Adrenal gland (tissue), 9 donors: ENCODE measurements at regions not wholly inside any gene's neighbourhood (a gene's known extent, or its start where the extent isn't known, plus 50 kb on each side); places are given as distances from the start of the nearest gene placed in this dataset.

Experiments used
- DNase-seq, 7 donors: peaks; one replicate each; pipeline ENCODE4 v3.0.0-alpha.2; 2019 to 2020
- H3K27ac ChIP-seq, 5 donors: fragments of 200-600 bp; sonication (generic) in 4 of 5; 1 replicate in 3 of 5; 2 replicates in 2 of 5; pipeline versions ENCODE4 v1.5.1 to v1.8.0; 2016 to 2020; ENCODE audit warnings: mild to moderate bottlenecking in 1 of 5
- H3K27me3 ChIP-seq: fragments of 200-600 bp; 2 replicates; pipeline ENCODE4 v1.8.0; 2021
- H3K36me3 ChIP-seq, 2 donors: fragments of 200-600 bp; replicated peaks in 1 of 2; 1 replicate in 1 of 2; 2 replicates in 1 of 2; pipeline versions ENCODE4 v1.5.1 to v1.8.0; 2018 to 2022
- H3K4me1 ChIP-seq, 2 donors: fragments of 200-600 bp; replicated peaks in 1 of 2; 1 replicate in 1 of 2; 2 replicates in 1 of 2; pipeline versions ENCODE4 v1.5.1 to v1.8.0; 2018 to 2021
- H3K4me3 ChIP-seq, 4 donors: fragments of 200-600 bp; sonication (generic) in 3 of 4; one replicate each; pipeline ENCODE4 v1.5.1; 2016 to 2018
- H3K9me3 ChIP-seq, 3 donors: fragments of 200-600 bp; sonication (generic) in 1 of 3; replicated peaks in 1 of 3; 1 replicate in 2 of 3; 2 replicates in 1 of 3; pipeline versions ENCODE4 v1.5.1 to v1.8.0; 2016 to 2021
- CTCF ChIP-seq, 6 experiments: fragments of 450-650 bp in 4 of 6; fragments of 200-600 bp in 2 of 6; sonication (generic) in 1 of 6; IDR thresholded peaks; 1 replicate in 5 of 6; 2 replicates in 1 of 6; pipeline versions ENCODE4 v1.5.1 to v1.8.0; 2016 to 2021; ENCODE audit warnings: antibody characterized with exemption in 6 of 6, mild to moderate bottlenecking in 2 of 6, moderate library complexity in 1 of 6
- POLR2A ChIP-seq, 2 donors: fragments of 450-650 bp; IDR thresholded peaks; one replicate each; pipeline ENCODE4 v1.6.1; 2017; ENCODE audit warnings: antibody characterized with exemption in 2 of 2, mild to moderate bottlenecking in 2 of 2, moderate library complexity in 1 of 2
- WGBS, 4 donors: extraction: QIAGEN DNeasy Blood & Tissue Kit in 2 of 4; methylation state at CpG; one replicate each; pipeline versions ENCODE4 v1.1.5 to v1.1.7; 2013 to 2017; 5-methylcytosine and 5-hydroxymethylcytosine counted together
- intact Hi-C, 2 donors: fragments of 100-400 bp; cut with DNase I; formaldehyde crosslinking; loops; one replicate each; pipeline versions ENCODE4 v1.14.1 to v1.15.0; 2022 to 2023
- small RNA-seq, 2 donors: library from RNA; depleted of rRNA; stranded (forward); fragments of <200 nt; gene quantifications; one replicate each; pipeline ENCODE3, GENCODE V24; 2016
- donor health status: healthy with polysubstance abuse.
- donor health status: Bipolar disorder and iron deficiency.
- donor health status: DM: yes; HTN: yes; CAD: no.
- donor health status: DM: no; HTN: no; CAD: no.
- donor health status: DM: no; HTN: no; CAD: no.

GRCh38 chr9:116100711-116101121, 52.9 kb upstream of the PAPPA start:
- 49 to 65% (median 55%) methylated on average over 3 of the region's 3 CpGs for WGBS, 4 donors
- no peak overlapping the region for H3K4me3 ChIP-seq
- intact Hi-C loops: no loop called here

GRCh38 chr9:116101516-116101915, 52.1 kb upstream of the PAPPA start:
- no peak overlapping the region for H3K27ac ChIP-seq
- no peaks in the 10 kb centered on the region for H3K36me3 ChIP-seq
- no peaks in the 10 kb centered on the region for H3K27me3 ChIP-seq
- 36 to 44% (median 37%) methylated on average over 1 of the region's 1 CpG for WGBS, 4 donors
- H3K4me1 ChIP-seq: no peaks in the 10 kb centered on the region
- intact Hi-C loops: no loop called here
- no peak for DNase-seq
- no peak overlapping the region for H3K4me3 ChIP-seq
- no peak for TF ChIP-seq POLR2A (IDR thresholded peaks at IDR 0.05)
- TF ChIP-seq CTCF (IDR thresholded peaks at IDR 0.05): no peak
- H3K9me3 ChIP-seq: no peaks in the 10 kb centered on the region

More at GRCh38 chr9:116100711-116101121, 52.9 kb upstream of the PAPPA start:
- DNase-seq: no peak
- TF ChIP-seq CTCF (IDR thresholded peaks at IDR 0.05) (no peak), POLR2A (IDR thresholded peaks at IDR 0.05) (no peak)
- no peaks in the 10 kb centered on the region for H3K4me1 ChIP-seq
- no peaks in the 10 kb centered on the region for H3K9me3 ChIP-seq
- H3K27ac ChIP-seq: no peak overlapping the region
- no peaks in the 10 kb centered on the region for H3K27me3 ChIP-seq
- no peaks in the 10 kb centered on the region for H3K36me3 ChIP-seq

- TF ChIP-seq CTCF (IDR thresholded peaks at IDR 0.05) (no peak), POLR2A (IDR thresholded peaks at IDR 0.05) (no peak)
- 70 to 78% (median 77%) methylated on average over 6 of the region's 6 CpGs for WGBS, 4 donors
These were observed 51.0 kb upstream of the PAPPA start for GRCh38 chr9:116102596-116102995.

More at GRCh38 chr9:116102596-116102995, 51.0 kb upstream of the PAPPA start:
- DNase-seq: no peak
- Histone ChIP-seq H3K4me1 (no peaks in the 10 kb centered on the region), H3K27ac (no peak overlapping the region), H3K4me3 (no peak overlapping the region), H3K9me3 (no peaks in the 10 kb centered on the region), H3K36me3 (no peaks in the 10 kb centered on the region), H3K27me3 (no peaks in the 10 kb centered on the region)
- intact Hi-C loops: no loop called here

Small RNAs in the stretch of these regions (small RNA-seq; reads per million reads assigned to genes)
- 0 reads per million in 2 donors for gene RF00004
